ENCODE measurements at regions not wholly inside any gene's neighbourhood (a gene's known extent, or its start where the extent isn't known, plus 50 kb on each side); places are given as distances from the start of the nearest gene placed in this dataset.

DNA sequence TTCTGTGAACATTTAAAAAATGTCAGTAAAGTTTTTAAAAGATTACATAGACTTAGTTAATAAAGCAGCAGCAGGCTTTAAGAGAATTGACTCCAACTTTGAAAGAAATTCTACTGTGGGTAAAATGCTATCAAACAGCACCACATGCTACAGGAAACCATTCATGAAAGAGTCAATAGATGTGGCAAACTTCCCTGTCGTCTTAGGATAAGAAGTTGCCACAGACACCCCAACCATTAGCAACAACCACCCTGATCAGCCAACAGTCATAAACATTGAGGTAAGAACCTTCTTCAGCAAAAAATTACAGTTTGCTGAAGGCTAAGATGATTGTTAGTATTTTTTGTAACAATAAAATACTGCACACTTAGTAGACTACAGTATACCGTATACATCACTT, 278.2 kb downstream of the CSNK1G3 start:
- intact Hi-C loops (cut with micrococcal nuclease): no loop called here
- H3K9me3 Mint-ChIP-seq: peaks cover 0 to 16% (median 2%) of the 10 kb centered on the region in 7 donors
- no peak for DNase-seq
- H3K4me1 Mint-ChIP-seq: no peaks in the 10 kb centered on the region
- H3K27ac ChIP-seq (ENCODE audit: low read depth in 1 of 2, low read length in 2 of 2): no peak overlapping the region
- no peak overlapping the region for H2AFZ ChIP-seq (ENCODE audit: insufficient read depth, low read depth, low read length, poor library complexity, severe bottlenecking)
- no peak overlapping the region for H3K9ac ChIP-seq (ENCODE audit: insufficient read depth, low read length, poor library complexity, severe bottlenecking)
- no peak overlapping the region for H3K27ac Mint-ChIP-seq
- no peak overlapping the region for H3K4me3 Mint-ChIP-seq
- TF ChIP-seq, protein P1, sequence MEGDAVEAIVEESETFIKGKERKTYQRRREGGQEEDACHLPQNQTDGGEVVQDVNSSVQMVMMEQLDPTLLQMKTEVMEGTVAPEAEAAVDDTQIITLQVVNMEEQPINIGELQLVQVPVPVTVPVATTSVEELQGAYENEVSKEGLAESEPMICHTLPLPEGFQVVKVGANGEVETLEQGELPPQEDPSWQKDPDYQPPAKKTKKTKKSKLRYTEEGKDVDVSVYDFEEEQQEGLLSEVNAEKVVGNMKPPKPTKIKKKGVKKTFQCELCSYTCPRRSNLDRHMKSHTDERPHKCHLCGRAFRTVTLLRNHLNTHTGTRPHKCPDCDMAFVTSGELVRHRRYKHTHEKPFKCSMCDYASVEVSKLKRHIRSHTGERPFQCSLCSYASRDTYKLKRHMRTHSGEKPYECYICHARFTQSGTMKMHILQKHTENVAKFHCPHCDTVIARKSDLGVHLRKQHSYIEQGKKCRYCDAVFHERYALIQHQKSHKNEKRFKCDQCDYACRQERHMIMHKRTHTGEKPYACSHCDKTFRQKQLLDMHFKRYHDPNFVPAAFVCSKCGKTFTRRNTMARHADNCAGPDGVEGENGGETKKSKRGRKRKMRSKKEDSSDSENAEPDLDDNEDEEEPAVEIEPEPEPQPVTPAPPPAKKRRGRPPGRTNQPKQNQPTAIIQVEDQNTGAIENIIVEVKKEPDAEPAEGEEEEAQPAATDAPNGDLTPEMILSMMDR (IDR thresholded peaks at IDR 0.05): no peak
- H3K79me2 ChIP-seq (ENCODE audit: insufficient read depth, low read length): no peaks in the 10 kb centered on the region
- no peaks in the 10 kb centered on the region for H3K27me3 ChIP-seq (ENCODE audit: control insufficient read depth in 2 of 2, insufficient read depth in 2 of 2, low read length in 2 of 2)
- H3K4me1 ChIP-seq (ENCODE audit: control insufficient read depth in 1 of 2, insufficient read depth in 2 of 2, low read length in 2 of 2): no peaks in the 10 kb centered on the region
- H3K4me2 ChIP-seq (replicated peaks; ENCODE audit: extremely low read depth, low read length, poor library complexity, severe bottlenecking): no peak overlapping the region
- no peaks in the 10 kb centered on the region for H3K9me3 ChIP-seq (replicated peaks in 1 of 2; ENCODE audit: control insufficient read depth in 1 of 2, insufficient read depth in 1 of 2, low read length in 2 of 2)
- H3K4me3 ChIP-seq (replicated peaks in 1 of 3; ENCODE audit: low read depth in 2 of 3, low read length in 3 of 3): no peak overlapping the region
- no CpG with 5 or more reads among the region's 2 CpGs for WGBS (ENCODE audit: insufficient coverage)
- no peaks in the 10 kb centered on the region for H4K20me1 ChIP-seq (ENCODE audit: insufficient read depth, low read length)
- H3K27me3 Mint-ChIP-seq (ENCODE audit: low read depth in 3 of 3): peaks cover 0 to 1% (median 0%) of the 10 kb centered on the region in 3 donors
- no peaks in the 10 kb centered on the region for H3K36me3 ChIP-seq (replicated peaks in 1 of 2; ENCODE audit: control insufficient read depth in 1 of 2, insufficient read depth in 2 of 2, low read length in 2 of 2)
- no peaks in the 10 kb centered on the region for H3K36me3 Mint-ChIP-seq

DNA sequence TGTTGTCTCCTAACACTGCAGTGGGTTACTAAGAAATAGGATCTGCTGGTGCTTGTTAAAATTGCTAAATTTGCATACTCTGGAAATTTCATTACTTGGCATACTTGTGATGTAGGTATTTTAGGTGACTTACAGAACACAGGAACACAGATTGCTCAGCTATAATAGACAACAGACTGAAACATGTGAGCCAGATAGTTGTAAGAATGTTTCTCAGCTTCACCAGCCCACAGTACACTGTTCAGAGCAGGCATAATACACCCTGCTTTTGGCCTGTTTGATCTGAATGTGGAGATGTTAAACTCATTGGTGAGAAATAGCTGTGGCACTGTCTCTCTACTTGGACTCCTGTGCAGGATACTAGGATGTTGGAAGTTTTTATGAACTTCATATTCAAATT, 275.7 kb downstream of the CSNK1G3 start:
- no peak overlapping the region for H3K27ac Mint-ChIP-seq

More for the DNA sequence above, 275.7 kb downstream of the CSNK1G3 start:
- Histone ChIP-seq H4K20me1 (ENCODE audit: insufficient read depth, low read length) (no peaks in the 10 kb centered on the region), H3K4me2 (replicated peaks; ENCODE audit: extremely low read depth, low read length, poor library complexity, severe bottlenecking) (no peak overlapping the region), H3K9me3 (replicated peaks in 1 of 2; ENCODE audit: control insufficient read depth in 1 of 2, insufficient read depth in 1 of 2, low read length in 2 of 2) (no peaks in the 10 kb centered on the region), H3K36me3 (replicated peaks in 1 of 2; ENCODE audit: control insufficient read depth in 1 of 2, insufficient read depth in 2 of 2, low read length in 2 of 2) (no peaks in the 10 kb centered on the region), H3K79me2 (ENCODE audit: insufficient read depth, low read length) (no peaks in the 10 kb centered on the region), H3K4me3 (replicated peaks in 1 of 3; ENCODE audit: low read depth in 2 of 3, low read length in 3 of 3) (no peak overlapping the region), H3K4me1 (ENCODE audit: control insufficient read depth in 1 of 2, insufficient read depth in 2 of 2, low read length in 2 of 2) (no peaks in the 10 kb centered on the region), H3K27me3 (ENCODE audit: control insufficient read depth in 2 of 2, insufficient read depth in 2 of 2, low read length in 2 of 2) (no peaks in the 10 kb centered on the region), H3K9ac (ENCODE audit: insufficient read depth, low read length, poor library complexity, severe bottlenecking) (no peak overlapping the region), H3K27ac (ENCODE audit: low read depth in 1 of 2, low read length in 2 of 2) (no peak overlapping the region), H2AFZ (ENCODE audit: insufficient read depth, low read depth, low read length, poor library complexity, severe bottlenecking) (no peak overlapping the region)
- H3K9me3 Mint-ChIP-seq: peaks cover 0 to 12% (median 2%) of the 10 kb centered on the region in 7 donors
- TF ChIP-seq, protein P1 (IDR thresholded peaks at IDR 0.05): no peak
- H3K4me3 Mint-ChIP-seq: no peak overlapping the region
- no peaks in the 10 kb centered on the region for H3K4me1 Mint-ChIP-seq
- H3K27me3 Mint-ChIP-seq (ENCODE audit: low read depth in 3 of 3): no peaks in the 10 kb centered on the region
- no peak for DNase-seq
- intact Hi-C loops (cut with micrococcal nuclease): no loop called here
- H3K36me3 Mint-ChIP-seq: no peaks in the 10 kb centered on the region

Measured in CD14-positive monocyte (primary cell).